ENCODE measurements at regions not wholly inside any gene's neighbourhood (a gene's known extent, or its start where the extent isn't known, plus 50 kb on each side); places are given as distances from the start of the nearest gene placed in this dataset.

GRCh38 chr18:10052871-10053270 lies 139.1 kb downstream of the VAPA start (continued):
- TF ChIP-seq ELK1 (IDR thresholded peaks at IDR 0.05; ENCODE audit: borderline replicate concordance, low read depth, low read length) (no peak), BHLHE40 (IDR thresholded peaks at IDR 0.05; ENCODE audit: low read depth, low read length) (no peak)

GRCh38 chr18:10053861-10054260 lies 140.0 kb downstream of the VAPA start:
- H2BK20ac ChIP-seq (ENCODE audit: low read depth, low read length) = no peak overlapping the region
- no peak overlapping the region for H2AK9ac ChIP-seq (replicated peaks; ENCODE audit: low read depth, low read length, poor library complexity)
- intact Hi-C loops (cut with micrococcal nuclease) (no loop called here), in situ Hi-C loops (cut with MboI; ENCODE audit: low sequenced_read_pairs) (no loop called here), dilution Hi-C loops (cut with HindIII; ENCODE audit: low sequenced_read_pairs, unreplicated experiment) (no loop called here)
- no peak overlapping the region for H3K56ac ChIP-seq (ENCODE audit: extremely low read depth, insufficient read depth, low read length)
- DNase-seq = no peak
- H4K91ac ChIP-seq (ENCODE audit: insufficient read depth, low read depth, low read length) = no peak overlapping the region; the same call in 1 of the 2 replicates
- H3K23ac ChIP-seq (ENCODE audit: low read depth, low read length) = no peak overlapping the region
- ChIA-PET CTCF (no interaction called here), POLR2A (ENCODE audit: unreplicated experiment) (no interaction called here)
- H3K14ac ChIP-seq (replicated peaks; ENCODE audit: low read depth, low read length) = no peak overlapping the region; the same call in 1 of the 2 replicates
- no peak overlapping the region for H2BK120ac ChIP-seq (ENCODE audit: low read depth, low read length)
- peak overlapping the region; percentile 51 for H3K4ac ChIP-seq (ENCODE audit: low read depth, low read length)
- no peak overlapping the region for H2BK5ac ChIP-seq (ENCODE audit: low read depth, low read length, poor library complexity, severe bottlenecking)
- H3K27ac ChIP-seq (ENCODE audit: insufficient read depth, low read length) = no peak overlapping the region
- peak overlapping the region; percentile 49; the same call in 1 of the 2 replicates for H3K18ac ChIP-seq (ENCODE audit: low read depth, low read length)
- no peak overlapping the region for H4K8ac ChIP-seq (ENCODE audit: low read depth in 2 of 2, low read length in 2 of 2)
- H3K4me2 ChIP-seq (ENCODE audit: low read depth, low read length) = no peak overlapping the region
- peak overlapping the region; percentile 86; the same call in 1 of the 2 replicates for H2AK5ac ChIP-seq (ENCODE audit: low read depth, low read length)
- H3K4me3 ChIP-seq (ENCODE audit: insufficient read depth, low read depth, low read length) = no peak overlapping the region
- peaks cover 33% of the 10 kb centered on the region for H3K9me1 ChIP-seq (ENCODE audit: insufficient read depth, low read length)
- 100% methylated on average over 1 of the region's 5 CpGs; no CpG with 5 or more reads in 1 of the 2 experiments for WGBS, 2 experiments (ENCODE audit: extremely low coverage in 2 of 2, insufficient read length in 1 of 2)
- H4K20me1 ChIP-seq (ENCODE audit: insufficient read depth, low read length) = peaks cover 2% of the 10 kb centered on the region; the same call in 1 of the 2 replicates
- H3K27me3 ChIP-seq (ENCODE audit: control insufficient read depth, insufficient read depth, low read length) = no peaks in the 10 kb centered on the region
- H2AFZ ChIP-seq (replicated peaks; ENCODE audit: low read length, poor library complexity) = no peak overlapping the region
- H2BK15ac ChIP-seq (ENCODE audit: low read depth, low read length) = no peak overlapping the region
- H3K9ac ChIP-seq (ENCODE audit: low read depth, low read length) = no peak overlapping the region
- H3K4me1 ChIP-seq (ENCODE audit: control insufficient read depth, insufficient read depth, low read length) = peaks cover 39% of the 10 kb centered on the region
- BruUV-seq (replicated peaks) = no TSS peak
- no peak overlapping the region for H4K5ac ChIP-seq (ENCODE audit: low read depth, low read length)
- ATAC-seq (ENCODE audit: low read depth) = no peak
- H3K79me1 ChIP-seq (ENCODE audit: low read depth in 1 of 2, low read length in 2 of 2) = 0 out of 4 replicates have a peak, but pooled peaks cover 0 to 5% of the 10 kb centered on the region in 2 experiments
- no peaks in the 10 kb centered on the region for H3K9me3 ChIP-seq (ENCODE audit: control insufficient read depth, insufficient read depth, low read length)
- no peaks in the 10 kb centered on the region for H3K36me3 ChIP-seq (ENCODE audit: control insufficient read depth, insufficient read depth, low read length)
- TF ChIP-seq USF2 (IDR thresholded peaks at IDR 0.05; ENCODE audit: low read depth, low read length) = no peak
- TF ChIP-seq RAD21 (IDR thresholded peaks at IDR 0.05; ENCODE audit: low read length) = no peak
- no peak for TF ChIP-seq CHD1 (IDR thresholded peaks at IDR 0.05; ENCODE audit: low read depth, low read length)
- TF ChIP-seq POLR2A (IDR thresholded peaks at IDR 0.05; ENCODE audit: low read depth, low read length) = no peak
- no peak for TF ChIP-seq CEBPB (IDR thresholded peaks at IDR 0.05; ENCODE audit: low read depth, low read length)
- no peak for TF ChIP-seq MXI1 (IDR thresholded peaks at IDR 0.05; ENCODE audit: borderline replicate concordance, low read depth, low read length)
- no peak for TF ChIP-seq ELK1 (IDR thresholded peaks at IDR 0.05; ENCODE audit: borderline replicate concordance, low read depth, low read length)
- no peak for TF ChIP-seq SMC3 (IDR thresholded peaks at IDR 0.05; ENCODE audit: low read depth, low read length)
- no peak for TF ChIP-seq BHLHE40 (IDR thresholded peaks at IDR 0.05; ENCODE audit: low read depth, low read length)
- TF ChIP-seq RCOR1 (IDR thresholded peaks at IDR 0.05; ENCODE audit: insufficient replicate concordance, low read length) = no peak
- no peak for TF ChIP-seq NFE2L2 (IDR thresholded peaks at IDR 0.05; ENCODE audit: low read depth, low read length)
- no peak for TF ChIP-seq CTCF (conservative IDR thresholded peaks at IDR 0.05; ENCODE audit: low read depth, low read length)

Data from IMR-90 (cell line).